PC-3 (cell line): ENCODE measurements at regions not wholly inside any gene's neighbourhood (a gene's known extent, or its start where the extent isn't known, plus 50 kb on each side); places are given as distances from the start of the nearest gene placed in this dataset.

Experiments
- CTCF ChIP-seq: fragments of 300-600 bp; sonication (generic); conservative IDR thresholded peaks from 2 replicates; pipeline ENCODE4 v1.5.1; 2017; ENCODE audit warnings: antibody characterized with exemption, low read depth, mild to moderate bottlenecking, low read length
- EZH2phosphoT487 ChIP-seq: fragments of 300-600 bp; sonication (generic); IDR thresholded peaks from 2 replicates; pipeline ENCODE4 v1.6.1; 2018; ENCODE audit warnings: mild to moderate bottlenecking, antibody characterized with exemption, low read length, borderline replicate concordance

DNA sequence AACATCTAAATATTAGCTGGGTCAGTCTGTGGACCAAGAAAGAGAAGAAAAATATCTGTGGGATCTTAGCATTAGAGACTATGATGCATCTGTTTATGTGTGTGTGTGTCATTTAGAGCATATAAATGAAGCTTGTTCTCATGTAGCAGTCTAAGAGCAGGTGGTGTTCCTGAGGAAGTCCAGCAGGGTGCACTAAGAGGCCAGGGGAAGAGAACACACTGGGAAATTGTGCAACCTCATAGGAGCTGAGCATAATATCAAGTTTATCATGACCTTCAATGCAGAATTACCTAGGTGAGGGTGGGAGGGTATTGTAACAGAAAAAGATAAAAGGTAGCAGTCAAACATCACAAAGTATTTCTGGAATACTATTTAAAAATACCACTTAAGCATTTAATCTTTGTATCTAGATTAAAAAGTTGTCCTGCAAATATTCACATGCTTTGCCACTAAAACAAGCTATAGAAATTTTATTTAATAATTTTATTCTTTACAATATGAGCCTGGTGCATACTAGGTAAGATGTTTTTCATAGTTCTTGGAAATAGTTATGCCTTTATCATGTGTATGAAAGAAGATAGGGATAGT is 80.5 kb downstream of the SMPDL3A start:
- TF ChIP-seq CTCF: peak; percentile 75
- no peak for TF ChIP-seq EZH2phosphoT487
